HG03135 (cell line): ENCODE measurements at regions not wholly inside any gene's neighbourhood (a gene's known extent, or its start where the extent isn't known, plus 50 kb on each side); places are given as distances from the start of the nearest gene placed in this dataset.
"Not testable (repeated sequence)": the region's sequence is repeated elsewhere in the genome, so short reads cannot be mapped to it uniquely, and the experiment has no call there.

ENCODE experiments used
- ATAC-seq: cut with Tn5 transposase; IDR thresholded peaks from one replicate; pipeline ENCODE4 v1.9.1; 2021; ENCODE audit warnings: mild to moderate bottlenecking, moderate library complexity; ENCODE audit not compliant: unreplicated experiment

DNA sequence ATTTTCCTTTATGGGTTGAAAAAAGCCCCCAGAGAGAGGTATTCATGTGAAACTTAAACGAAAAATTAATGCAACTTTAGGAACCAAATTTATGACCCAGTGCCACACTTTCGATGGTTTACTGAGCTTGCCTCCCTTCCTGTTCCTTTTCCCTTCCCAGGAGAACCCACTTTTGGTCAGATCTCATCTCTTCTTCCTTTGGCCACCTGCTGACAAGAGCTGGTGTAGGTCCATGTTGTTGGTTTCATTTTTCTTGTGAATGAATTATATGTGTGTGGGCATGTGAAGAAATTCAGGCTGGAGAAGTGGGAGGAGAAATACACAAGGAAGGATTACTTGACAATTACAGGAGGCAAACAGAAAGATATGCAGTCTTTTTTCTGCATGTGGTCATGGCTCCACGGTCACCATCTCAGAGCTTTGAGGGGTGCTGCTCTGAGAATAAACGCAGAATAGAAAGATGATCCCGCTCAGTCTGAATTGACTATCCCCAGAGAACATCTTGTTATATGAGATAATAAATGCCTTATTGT, 111.3 kb upstream of the TCF4 start:
- ATAC-seq = no peak

DNA sequence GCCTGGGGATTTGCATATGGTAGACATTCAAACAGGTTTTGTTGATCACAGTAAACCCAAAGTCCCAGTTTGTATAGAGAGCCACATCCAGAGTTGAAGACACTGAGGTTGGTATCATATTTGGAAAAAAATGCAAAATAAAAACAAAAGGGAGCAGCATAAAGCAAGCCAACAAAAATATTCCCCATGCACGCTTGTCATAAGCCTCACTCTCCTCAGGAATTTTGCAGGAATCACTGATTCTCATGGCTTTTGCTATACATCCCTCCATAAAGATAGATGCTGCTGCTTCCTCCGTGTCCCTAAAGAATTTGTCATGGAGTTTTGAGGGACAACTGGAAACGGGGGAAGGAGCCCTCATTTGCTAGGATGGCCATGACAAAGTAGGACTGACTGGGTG, 108.8 kb upstream of the TCF4 start:
- no peak for ATAC-seq

DNA sequence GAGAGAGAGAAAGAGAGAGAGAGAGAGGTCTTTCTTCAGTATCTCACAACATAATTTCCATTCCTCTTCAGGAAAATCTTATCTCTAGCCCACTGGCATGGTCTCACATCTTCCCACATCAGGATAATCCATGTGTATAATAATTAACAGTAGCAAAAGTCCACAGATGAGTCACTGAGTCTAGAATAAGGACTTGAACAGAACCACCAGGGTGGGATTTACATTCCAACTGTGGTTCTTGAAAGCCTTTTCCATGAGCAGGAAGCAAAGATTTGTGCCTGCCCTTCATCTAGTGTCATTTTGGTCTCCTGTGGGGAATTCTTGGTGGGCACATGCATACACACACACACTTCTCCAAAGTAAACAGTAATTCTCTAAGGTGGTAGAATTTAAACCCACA, 107.1 kb upstream of the TCF4 start:
- no peak for ATAC-seq

DNA sequence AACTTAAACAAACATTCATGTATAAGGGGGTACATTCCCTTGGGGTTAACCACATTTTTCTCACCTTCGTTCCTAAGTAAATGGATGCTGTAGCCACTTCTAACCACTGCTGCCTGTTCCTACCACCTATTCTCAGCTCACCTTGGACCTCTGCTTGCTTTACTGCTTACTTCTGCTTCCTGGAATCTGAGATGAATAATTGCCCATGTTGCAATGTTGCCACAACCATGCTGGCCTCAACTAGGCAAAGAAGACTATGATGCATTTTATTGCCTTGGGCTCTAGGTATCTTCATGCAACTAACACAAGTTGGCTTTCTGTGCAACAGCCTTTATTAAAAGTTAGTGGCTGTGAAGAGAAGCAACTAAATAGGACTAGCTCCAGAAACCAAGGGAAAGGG, 106.3 kb upstream of the TCF4 start:
- ATAC-seq = no peak

DNA sequence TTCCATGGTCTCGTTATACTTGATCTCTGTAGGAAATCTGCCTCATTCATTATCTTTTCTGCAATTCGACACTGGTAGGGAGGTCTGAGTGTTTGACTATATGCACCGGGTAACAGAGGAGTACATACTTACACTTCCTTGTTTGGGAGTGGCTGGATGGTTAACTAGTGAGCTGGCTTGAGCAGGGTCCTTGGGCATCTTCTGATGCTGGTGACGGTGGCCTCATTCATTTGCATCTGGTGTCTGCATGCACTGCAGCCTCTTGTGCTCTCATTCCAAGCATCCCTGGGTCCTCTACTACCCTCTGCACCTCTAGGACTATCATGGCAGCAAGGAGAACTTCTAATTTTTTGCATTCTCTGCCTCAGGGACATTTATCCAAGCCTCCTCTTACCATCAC, 100.0 kb upstream of the TCF4 start:
- no peak for ATAC-seq

DNA sequence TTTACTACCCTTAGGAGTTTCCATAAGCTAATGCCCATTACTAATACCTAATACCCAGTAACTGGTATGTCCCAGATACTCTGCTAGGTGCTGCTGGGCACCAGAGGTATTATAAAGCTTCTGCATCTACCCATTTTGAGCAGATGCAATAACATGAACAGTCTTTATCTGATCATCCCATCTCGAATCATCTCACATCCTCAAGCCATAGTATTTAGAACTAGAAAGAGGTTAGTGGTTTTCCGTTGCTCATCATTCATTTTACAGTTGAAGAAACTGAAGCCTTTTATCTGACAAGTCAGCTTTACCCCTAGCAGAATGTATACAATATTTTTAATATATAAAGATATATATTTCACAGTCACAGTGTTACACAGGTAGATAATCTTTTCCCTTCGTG, 99.1 kb upstream of the TCF4 start:
- no peak for ATAC-seq

DNA sequence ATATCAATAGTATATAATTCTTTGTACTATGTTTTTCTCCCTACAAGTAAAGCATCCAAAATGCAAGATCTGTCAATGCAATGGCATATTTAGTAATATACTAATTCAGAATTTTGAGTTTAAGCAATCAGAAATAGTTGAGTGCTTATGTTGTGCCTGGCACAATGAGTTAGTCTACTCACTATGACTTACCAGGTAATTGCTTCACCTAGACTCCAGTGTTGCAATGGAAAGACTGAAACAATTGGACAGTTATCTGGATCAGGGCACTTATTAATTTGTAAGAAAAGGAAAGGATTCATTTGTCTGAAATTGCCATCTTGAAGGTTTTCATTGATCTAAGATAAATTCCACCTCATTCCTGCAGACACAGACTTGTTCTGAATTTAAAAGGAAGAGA, 97.6 kb upstream of the TCF4 start:
- no peak for ATAC-seq

DNA sequence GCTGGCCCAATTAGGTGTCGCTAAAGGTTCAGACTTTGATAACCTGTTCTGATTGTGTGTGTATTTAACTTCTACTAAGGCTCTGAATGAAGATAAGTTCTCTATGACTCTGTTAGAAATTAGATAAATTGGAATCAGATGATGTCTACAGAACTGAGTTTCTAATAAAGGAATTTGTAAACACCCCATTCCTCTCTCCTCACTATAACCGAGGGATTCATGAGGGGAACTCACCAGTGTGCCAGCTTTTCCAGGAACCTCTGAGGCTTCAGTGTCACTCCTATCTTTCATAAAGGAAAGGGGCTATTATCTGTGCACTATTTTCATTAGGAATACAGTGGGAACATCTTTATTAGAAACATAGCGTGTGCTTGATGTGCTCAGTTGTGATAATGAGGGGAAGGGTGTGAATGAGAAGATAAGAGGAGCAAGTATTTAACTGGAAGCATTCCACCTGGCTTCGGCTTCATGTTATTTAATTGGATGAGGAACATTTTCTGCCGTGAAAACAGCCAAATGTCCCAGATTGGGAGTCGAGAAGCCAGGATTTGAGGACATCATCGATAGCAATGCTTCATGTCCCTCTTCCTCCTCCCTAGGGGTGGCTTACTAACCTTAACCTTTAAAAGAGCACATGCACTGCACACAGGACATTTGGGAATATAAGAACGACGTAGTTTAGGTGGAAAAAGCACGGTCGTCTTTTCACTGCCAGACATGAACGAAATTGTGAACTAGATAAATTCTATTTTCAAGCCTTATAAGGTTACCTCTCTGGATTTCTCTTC, 84.8 kb upstream of the TCF4 start:
- ATAC-seq = no peak

DNA sequence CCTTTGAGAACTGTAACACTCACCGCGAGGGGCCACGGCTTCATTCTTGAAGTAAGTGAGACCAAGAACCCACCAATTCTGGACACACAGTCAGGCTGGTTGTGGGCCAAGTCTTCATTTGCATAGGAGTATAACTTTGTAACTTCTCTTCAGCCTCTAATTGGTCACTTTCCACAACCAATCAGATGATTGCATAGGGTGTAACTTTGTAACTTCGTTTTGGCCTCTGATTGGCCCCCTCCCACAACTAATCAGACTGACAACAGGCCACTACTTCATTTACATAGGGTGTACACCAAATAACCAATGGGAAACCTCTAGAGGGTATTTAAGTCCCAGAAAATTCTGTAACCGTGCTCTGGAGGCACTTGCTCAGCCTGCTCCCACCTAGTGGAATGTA, 77.5 kb upstream of the TCF4 start:
- no peak for ATAC-seq

DNA sequence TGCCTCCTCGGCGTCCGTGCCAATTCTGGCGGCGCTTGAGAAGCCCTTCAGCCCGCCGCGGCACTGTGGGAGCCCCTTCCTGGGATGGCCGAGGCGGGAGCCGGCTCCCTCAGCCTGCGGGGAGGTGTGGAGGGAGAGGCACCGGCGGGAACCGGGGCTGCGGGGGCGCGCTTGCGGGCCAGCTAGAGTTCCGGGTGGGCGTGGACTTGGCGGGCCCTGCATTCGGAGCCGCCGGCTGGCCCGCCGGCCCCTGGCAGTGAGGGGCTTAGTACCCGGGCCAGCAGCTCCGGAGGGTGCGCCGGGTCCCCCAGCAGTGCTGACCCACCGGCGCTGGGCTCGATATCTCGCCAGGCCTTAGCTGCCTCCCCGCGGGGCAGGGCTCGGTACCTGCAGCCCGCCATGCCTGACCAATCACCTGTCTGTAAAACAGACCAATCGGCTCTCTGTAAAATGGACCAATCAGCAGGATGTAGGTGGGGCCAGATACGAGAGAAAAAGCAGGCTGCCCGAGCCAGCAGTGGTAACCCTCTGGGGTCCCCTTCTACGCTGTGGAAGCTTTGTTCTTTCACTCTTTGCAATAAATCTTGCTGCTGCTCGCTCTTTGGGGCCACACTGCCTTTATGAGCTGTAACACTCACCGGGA, 76.9 kb upstream of the TCF4 start:
- not testable (repeated sequence) for ATAC-seq

DNA sequence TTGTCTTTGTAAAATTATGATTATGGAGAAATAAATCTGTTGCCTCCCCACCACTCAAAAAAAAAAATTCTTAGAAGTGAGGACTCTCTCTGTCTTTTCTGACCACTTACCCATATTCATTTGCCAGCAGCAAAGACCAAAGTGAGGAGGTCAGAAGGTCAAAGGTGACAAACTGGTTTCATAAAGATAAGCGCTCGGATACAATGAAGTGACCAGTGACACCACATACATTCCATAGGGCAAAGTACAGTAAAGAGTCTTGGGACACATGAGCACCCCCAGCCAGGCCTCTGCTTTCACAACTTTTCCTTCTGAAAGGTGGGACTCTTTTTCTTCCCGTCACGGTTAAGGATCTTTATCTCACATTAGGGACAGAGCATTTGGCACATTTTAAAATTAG, 75.9 kb upstream of the TCF4 start:
- ATAC-seq = no peak

DNA sequence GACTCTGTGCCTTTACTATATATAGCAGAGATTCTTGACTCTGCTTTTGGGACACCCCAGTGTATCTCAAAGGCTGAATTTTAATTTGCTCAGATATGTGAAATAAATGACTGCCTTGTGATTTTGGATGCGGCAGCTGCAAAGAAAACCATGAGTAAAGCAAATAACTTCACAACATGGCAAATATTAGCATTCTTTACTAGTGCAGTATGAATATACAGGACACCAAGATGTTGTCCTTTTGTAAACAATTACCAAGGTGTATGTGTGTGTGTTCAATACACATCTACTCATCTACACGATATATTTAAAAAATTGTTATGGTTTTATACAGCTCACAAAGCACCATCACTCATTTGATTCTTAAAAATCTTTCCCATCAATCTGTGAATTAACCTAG, 70.6 kb upstream of the TCF4 start:
- no peak for ATAC-seq

DNA sequence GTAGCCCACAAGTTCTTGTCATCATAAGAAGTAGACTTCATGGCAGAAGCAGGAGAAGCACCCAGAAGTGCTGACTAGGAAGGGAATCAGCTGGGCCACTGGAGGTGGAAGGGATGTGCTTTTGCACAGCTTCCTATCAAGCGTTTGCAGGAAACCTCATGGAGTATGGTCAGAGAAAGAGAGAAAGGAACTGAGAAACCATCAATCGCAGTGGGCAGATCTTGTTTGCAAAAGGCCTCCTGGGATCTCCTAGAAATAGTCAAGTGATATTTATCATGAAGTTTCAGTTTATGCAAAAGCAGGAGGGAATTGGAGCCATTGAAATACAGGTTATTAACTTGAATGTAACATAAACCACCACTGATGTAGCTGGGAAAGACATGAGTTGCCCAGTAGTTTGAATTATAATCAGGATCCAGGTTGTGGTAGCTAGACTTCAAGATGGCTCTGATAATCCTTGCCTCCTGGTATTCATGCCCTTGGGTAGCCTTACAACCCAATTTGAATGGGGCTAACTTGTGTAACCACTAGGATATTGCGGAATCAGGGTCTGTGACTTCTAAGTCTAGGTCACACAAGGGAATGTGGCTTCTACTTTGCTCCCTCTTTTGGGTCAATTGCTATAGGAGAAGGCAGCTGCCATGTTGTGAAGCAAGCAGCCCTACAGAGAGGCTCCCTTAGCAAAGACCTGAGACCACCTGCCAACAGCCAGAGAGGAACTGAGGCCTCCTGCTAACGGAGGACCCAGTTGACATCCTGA, 69.8 kb upstream of the TCF4 start:
- no peak for ATAC-seq

DNA sequence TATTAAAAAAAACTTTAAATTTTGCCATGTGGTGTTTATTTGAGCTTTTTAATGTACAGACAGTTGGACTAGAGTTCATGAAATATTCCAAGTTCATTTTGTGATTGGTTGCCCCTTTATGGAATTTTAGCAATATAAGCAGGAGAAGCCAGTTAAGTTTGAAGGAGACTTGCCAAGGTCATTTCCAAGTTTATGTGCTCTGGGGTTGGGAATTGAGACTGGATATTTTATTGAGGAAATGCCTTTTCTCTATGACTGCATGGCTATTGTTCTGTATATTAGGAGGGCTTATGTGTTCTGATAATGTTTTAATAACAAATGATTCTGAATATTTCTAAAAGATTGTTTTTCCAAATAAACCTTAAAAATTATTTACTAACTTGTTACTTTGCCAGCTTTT, 67.0 kb upstream of the TCF4 start:
- ATAC-seq = no peak

DNA sequence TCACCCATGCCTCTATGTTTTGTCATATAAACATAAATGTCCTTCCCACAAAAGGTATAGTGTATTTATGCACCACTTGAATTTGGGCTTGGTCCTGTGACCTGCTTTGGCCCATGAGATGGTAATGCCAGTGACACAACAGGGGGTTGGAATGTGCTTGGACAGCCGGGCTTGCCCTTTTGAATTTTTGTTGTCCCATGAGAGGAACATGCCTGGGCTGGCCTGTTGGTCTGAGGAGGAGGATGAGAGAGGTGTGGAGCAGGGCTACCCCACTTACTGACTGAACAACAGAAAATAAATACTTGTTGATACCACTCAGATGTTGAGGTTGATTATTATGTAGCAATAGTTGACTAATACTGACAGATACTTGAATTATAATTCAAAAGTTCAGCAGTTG, 63.2 kb upstream of the TCF4 start:
- ATAC-seq = no peak

DNA sequence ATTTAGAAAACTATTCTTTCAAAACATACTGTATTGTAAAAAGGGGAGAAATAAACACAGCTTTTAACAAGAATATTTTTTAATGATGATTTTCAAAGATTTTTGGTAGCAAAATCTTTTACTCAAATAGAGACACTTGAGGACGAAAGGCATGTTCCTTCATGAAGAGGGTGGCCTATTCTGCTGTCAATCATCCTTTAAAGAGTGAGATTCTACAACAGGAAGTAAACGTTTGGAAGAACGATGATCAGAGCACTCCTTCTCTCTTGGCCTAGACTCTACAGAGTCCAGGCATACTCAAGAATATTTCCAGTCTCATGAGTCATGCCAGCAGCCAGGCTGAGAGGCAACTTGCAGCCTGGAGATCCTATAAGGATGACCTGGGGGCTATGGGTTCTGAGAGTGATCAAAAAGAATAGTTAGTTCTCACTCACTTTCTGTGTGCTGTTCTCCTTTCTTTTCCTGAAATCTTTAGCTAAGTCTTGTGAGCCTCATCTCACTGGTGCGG, 62.4 kb upstream of the TCF4 start:
- no peak for ATAC-seq

DNA sequence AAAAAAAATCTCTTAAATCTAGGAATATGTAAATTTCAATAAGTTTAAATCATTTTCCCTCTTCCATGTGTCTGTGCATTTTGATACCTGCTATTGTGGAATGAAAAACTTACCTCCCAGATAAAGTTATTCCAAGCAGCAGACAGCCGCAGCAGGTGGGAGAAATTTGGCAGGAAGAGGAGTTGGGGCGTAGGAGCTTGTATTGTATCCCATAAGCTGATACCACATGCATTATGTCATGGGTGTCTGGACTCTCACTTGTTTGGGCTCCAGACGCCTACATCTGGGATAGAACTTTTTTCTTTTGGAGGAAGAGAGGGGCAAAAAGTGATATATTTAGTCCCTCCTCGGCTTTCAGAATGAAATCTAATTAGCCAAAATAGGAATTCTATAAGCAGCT, 59.3 kb upstream of the TCF4 start:
- no peak for ATAC-seq

DNA sequence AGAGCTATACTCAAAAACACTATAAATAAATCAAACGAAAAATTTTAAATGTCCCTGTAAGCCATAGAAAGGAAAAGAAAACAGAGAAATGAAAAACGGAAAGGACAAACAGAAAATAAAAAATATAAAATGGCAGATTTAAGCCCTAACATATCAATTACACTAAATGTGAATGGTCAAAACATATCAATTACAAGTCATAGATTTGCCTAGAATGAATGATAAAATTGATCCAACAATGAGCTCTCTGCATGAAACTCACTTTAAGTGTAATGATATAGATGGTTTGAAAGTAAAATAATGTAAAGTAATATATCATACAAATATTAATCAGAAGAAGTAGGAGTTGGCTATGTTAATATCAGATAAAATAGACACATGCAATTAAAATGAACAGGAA, 54.2 kb upstream of the TCF4 start:
- ATAC-seq = no peak

DNA sequence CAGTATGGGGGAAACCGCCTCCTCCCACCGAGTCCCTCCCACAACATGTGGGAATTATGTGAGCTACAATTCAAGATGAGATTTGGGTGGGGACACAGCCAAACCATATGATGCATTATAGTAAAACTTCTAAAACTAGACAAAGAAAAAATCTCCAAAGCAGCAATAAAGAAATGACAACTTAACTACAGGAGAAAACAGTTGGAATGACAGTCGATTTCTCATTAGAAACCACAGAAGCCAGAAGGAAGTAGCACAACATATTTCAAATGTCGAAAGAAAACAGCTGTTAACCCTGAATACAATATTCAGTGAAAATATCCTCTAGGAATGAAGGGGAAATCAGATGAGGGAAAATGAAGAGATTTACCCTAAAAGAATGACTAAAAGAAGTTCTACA, 53.5 kb upstream of the TCF4 start:
- ATAC-seq = no peak
